SU-DHL-6 (cell line): ENCODE measurements at regions not wholly inside any gene's neighbourhood (a gene's known extent, or its start where the extent isn't known, plus 50 kb on each side); places are given as distances from the start of the nearest gene placed in this dataset.

Source experiments
- CTCF ChIP-seq: fragments of 200-600 bp; sonication (generic); IDR thresholded peaks from one replicate; pipeline ENCODE4 v1.5.1; 2017; ENCODE audit warnings: antibody characterized with exemption, mild to moderate bottlenecking, low read length, moderate library complexity; ENCODE audit not compliant: insufficient read depth, poor library complexity, severe bottlenecking
- EZH2phosphoT487 ChIP-seq: fragments of 200-600 bp; sonication (generic), shearing (Covaris generic); conservative IDR thresholded peaks from 2 replicates; pipeline ENCODE4 v1.6.1; 2018; ENCODE audit warnings: mild to moderate bottlenecking, antibody characterized with exemption, low read length, moderate library complexity, mixed read lengths

GRCh38 chr12:28650906-28651305 lies 460.6 kb downstream of the CCDC91 start:
- TF ChIP-seq CTCF (no peak), EZH2phosphoT487 (no peak)
